Heart left ventricle (tissue), 13 donors: ENCODE measurements at regions not wholly inside any gene's neighbourhood (a gene's known extent, or its start where the extent isn't known, plus 50 kb on each side); places are given as distances from the start of the nearest gene placed in this dataset.

Experiments
- CTCF ChIP-seq, 12 donors: fragments of 200-600 bp; sonication (generic) in 4 of 12; IDR thresholded peaks; one replicate each; pipeline versions ENCODE4 v1.5.0 to v1.8.0; 2018 to 2022; ENCODE audit warnings: antibody characterized with exemption in 12 of 12, mild to moderate bottlenecking in 5 of 12
- POLR2A ChIP-seq, 2 donors: fragments of 450-650 bp; IDR thresholded peaks; one replicate each; pipeline ENCODE4 v1.6.1; 2017; ENCODE audit warnings: antibody characterized with exemption in 2 of 2, mild to moderate bottlenecking in 2 of 2, moderate library complexity in 2 of 2
- donor health status: ischemic (EF 13 %, LVEDD 7.1; RV severe dilation, severe dysfunction).
- donor health status: DM: no; HTN: yes; CAD: no.
- donor health status: DM: no; HTN: no; CAD: no.
- donor health status: ischemic (EF 25% LVEDD 6.9; RV normal size, moderate dysfunction).
- donor health status: ischemic (EF 25% LVEDD 5.7; RV mildly dilated, moderate dysfunction).
- donor health status: ischemic (EF 35%, LVEDD 5.7; RV mildly dilated, moderate dysfunction).
- donor health status: nonischemic (EF 11% LVEDD 7.7; RV severe dilation, severe dysfunction).
- donor health status: DM: yes; HTN: yes; CAD: no.
- donor health status: PGD.
- donor health status: ischemic (EF 29% LVEDD 5.4; RV normal size, mild dysfunction).
- donor health status: nonischemic (EF 23%, LVEDD 6.1; RV moderate dilation, normal function).

- no peak for TF ChIP-seq CTCF (IDR thresholded peaks at IDR 0.05)
- TF ChIP-seq POLR2A (IDR thresholded peaks at IDR 0.05) = no peak
These were observed 179.4 kb upstream of the PRSS1 start for GRCh38 chr7:142569851-142570250.
